ENCODE measurements at regions not wholly inside any gene's neighbourhood (a gene's known extent, or its start where the extent isn't known, plus 50 kb on each side); places are given as distances from the start of the nearest gene placed in this dataset.

GRCh38 chr21:28380241-28380640, 612.4 kb downstream of the LTN1 start:
- H3K27ac ChIP-seq: no peak overlapping the region

DNA sequence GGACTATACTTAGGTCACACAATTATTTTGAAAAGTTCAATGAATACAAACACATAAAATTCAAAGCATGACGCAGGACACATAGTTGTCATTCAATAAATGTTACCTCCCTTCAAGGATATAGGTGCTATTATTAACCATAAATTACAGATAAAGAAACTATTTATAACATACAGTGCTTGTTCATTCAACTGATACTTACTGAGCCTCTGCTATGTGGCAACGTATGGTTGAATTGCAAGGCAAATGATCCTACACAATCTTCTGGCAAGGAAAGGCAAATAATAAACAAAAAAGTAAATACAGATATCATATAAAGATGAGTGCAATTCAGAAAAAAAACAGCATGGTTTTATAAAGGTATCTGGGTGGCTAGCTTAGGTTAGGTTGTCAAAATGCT, 614.7 kb downstream of the LTN1 start:
- Histone ChIP-seq H3K4me3 (no peak overlapping the region), H3K9me3 (ENCODE audit: low read depth) (no peaks in the 10 kb centered on the region), H3F3A (ENCODE audit: insufficient read depth) (no peaks in the 10 kb centered on the region; the same call in 1 of the 2 replicates), H2AFZ (no peak overlapping the region), H3K9ac (no peak overlapping the region), H3K36me3 (ENCODE audit: low read depth) (no peaks in the 10 kb centered on the region), H3K79me2 (ENCODE audit: insufficient read depth) (no peaks in the 10 kb centered on the region), H3K4me1 (ENCODE audit: insufficient read depth) (0 out of 2 replicates have a peak, but pooled peaks cover 8% of the 10 kb centered on the region), H3K27me3 (replicated peaks; ENCODE audit: insufficient read depth) (no peaks in the 10 kb centered on the region), H3K9me2 (ENCODE audit: insufficient read depth) (no peaks in the 10 kb centered on the region; the same call in 1 of the 2 replicates), H3K4me2 (ENCODE audit: unreplicated experiment) (no peak overlapping the region), H4K20me1 (ENCODE audit: insufficient read depth) (no peaks in the 10 kb centered on the region), H3K27ac (no peak overlapping the region)
- TF ChIP-seq EZH2 (IDR thresholded peaks at IDR 0.05; ENCODE audit: insufficient read depth, poor library complexity, severe bottlenecking): no peak
- TF ChIP-seq EZH2phosphoT487 (IDR thresholded peaks at IDR 0.05; ENCODE audit: insufficient read depth, low read depth): no peak
- no peak for DNase-seq
- WGBS, 2 experiments (ENCODE audit: low coverage in 1 of 2, low lambda C conversion rate in 2 of 2, missing lambda C conversion rate in 2 of 2): 96% methylated on average over 2 of the region's 2 CpGs
- in situ Hi-C loops (cut with MboI): no loop called here

More at GRCh38 chr21:28380241-28380640, 612.4 kb downstream of the LTN1 start:
- Histone ChIP-seq H3K27me3 (replicated peaks; ENCODE audit: insufficient read depth) (no peaks in the 10 kb centered on the region), H3K4me2 (ENCODE audit: unreplicated experiment) (no peak overlapping the region), H3K79me2 (ENCODE audit: insufficient read depth) (no peaks in the 10 kb centered on the region), H3K4me1 (ENCODE audit: insufficient read depth) (0 out of 2 replicates have a peak, but pooled peaks cover 8% of the 10 kb centered on the region), H4K20me1 (ENCODE audit: insufficient read depth) (no peaks in the 10 kb centered on the region), H3K9ac (no peak overlapping the region), H3F3A (ENCODE audit: insufficient read depth) (no peaks in the 10 kb centered on the region; the same call in 1 of the 2 replicates), H3K36me3 (ENCODE audit: low read depth) (no peaks in the 10 kb centered on the region), H3K9me3 (ENCODE audit: low read depth) (no peaks in the 10 kb centered on the region), H2AFZ (no peak overlapping the region), H3K4me3 (no peak overlapping the region), H3K9me2 (ENCODE audit: insufficient read depth) (0 out of 2 replicates have a peak, but pooled peaks cover 4% of the 10 kb centered on the region)
- in situ Hi-C loops (cut with MboI): no loop called here
- 92 to 94% methylated on average over 7 of the region's 7 CpGs for WGBS, 2 experiments (ENCODE audit: low coverage in 1 of 2, low lambda C conversion rate in 2 of 2, missing lambda C conversion rate in 2 of 2)
- TF ChIP-seq EZH2 (IDR thresholded peaks at IDR 0.05; ENCODE audit: insufficient read depth, poor library complexity, severe bottlenecking) (no peak), EZH2phosphoT487 (IDR thresholded peaks at IDR 0.05; ENCODE audit: insufficient read depth, low read depth) (no peak)
- DNase-seq: no peak

DNA sequence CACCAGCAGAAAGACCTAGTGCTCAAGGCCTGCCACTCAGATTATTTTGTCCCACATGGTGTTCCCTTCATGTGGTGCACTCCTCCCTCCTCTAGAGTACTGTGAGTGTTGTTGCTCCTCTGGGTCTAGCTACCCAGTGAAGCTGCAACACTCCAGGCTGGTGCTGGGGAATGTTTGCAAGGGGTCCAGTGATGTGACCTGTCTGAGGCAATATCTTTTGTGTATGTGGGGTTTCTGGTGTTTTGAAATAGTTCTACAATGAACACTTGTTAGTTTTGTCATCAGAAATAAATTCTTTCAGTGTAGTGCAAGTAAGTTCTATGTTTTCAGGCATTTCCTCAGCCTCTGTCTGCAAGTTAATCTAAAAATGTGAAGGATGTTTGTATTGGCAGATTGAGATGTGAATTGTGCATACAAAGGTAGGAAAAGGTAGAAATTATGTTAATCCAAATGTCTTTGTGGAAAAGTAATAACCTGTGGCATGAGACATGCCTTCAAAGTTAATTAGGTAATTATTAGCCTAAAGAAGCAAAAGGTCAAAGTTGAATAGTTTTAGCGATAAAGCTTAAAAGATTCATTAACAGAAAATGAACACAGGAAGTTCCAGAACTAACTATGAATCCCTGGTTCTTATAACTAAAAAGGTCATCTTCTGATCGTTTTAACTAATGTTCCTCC, 616.8 kb downstream of the LTN1 start:
- H2AFZ ChIP-seq: no peak overlapping the region
- in situ Hi-C loops (cut with MboI): no loop called here
- no peaks in the 10 kb centered on the region for H4K20me1 ChIP-seq (ENCODE audit: insufficient read depth)
- no peaks in the 10 kb centered on the region; the same call in 1 of the 2 replicates for H3K9me2 ChIP-seq (ENCODE audit: insufficient read depth)
- no peaks in the 10 kb centered on the region for H3K27me3 ChIP-seq (replicated peaks; ENCODE audit: insufficient read depth)
- DNase-seq: peak; percentile 29
- H3K27ac ChIP-seq: no peak overlapping the region
- H3K4me1 ChIP-seq (ENCODE audit: insufficient read depth): 0 out of 2 replicates have a peak, but pooled peaks cover 8% of the 10 kb centered on the region
- no peaks in the 10 kb centered on the region for H3K36me3 ChIP-seq (ENCODE audit: low read depth)
- no peak overlapping the region for H3K9ac ChIP-seq
- H3K79me2 ChIP-seq (ENCODE audit: insufficient read depth): no peaks in the 10 kb centered on the region
- H3K4me3 ChIP-seq: no peak overlapping the region
- WGBS, 2 experiments (ENCODE audit: low coverage in 1 of 2, low lambda C conversion rate in 2 of 2, missing lambda C conversion rate in 2 of 2): 80 to 85% methylated on average over 2 of the region's 2 CpGs
- TF ChIP-seq EZH2 (IDR thresholded peaks at IDR 0.05; ENCODE audit: insufficient read depth, poor library complexity, severe bottlenecking): no peak
- no peaks in the 10 kb centered on the region; the same call in 1 of the 2 replicates for H3F3A ChIP-seq (ENCODE audit: insufficient read depth)
- H3K4me2 ChIP-seq (ENCODE audit: unreplicated experiment): no peak overlapping the region
- H3K9me3 ChIP-seq (ENCODE audit: low read depth): no peaks in the 10 kb centered on the region

GRCh38 chr21:28374881-28375280, 617.8 kb downstream of the LTN1 start:
- in situ Hi-C loops (cut with MboI): no loop called here
- H3K4me2 ChIP-seq (ENCODE audit: unreplicated experiment): no peak overlapping the region

More at GRCh38 chr21:28374881-28375280, 617.8 kb downstream of the LTN1 start:
- Histone ChIP-seq H3K9ac (no peak overlapping the region), H3K9me3 (ENCODE audit: low read depth) (no peaks in the 10 kb centered on the region), H3K27ac (no peak overlapping the region), H3K27me3 (replicated peaks; ENCODE audit: insufficient read depth) (no peaks in the 10 kb centered on the region), H4K20me1 (ENCODE audit: insufficient read depth) (no peaks in the 10 kb centered on the region), H3K4me3 (no peak overlapping the region), H3K4me1 (ENCODE audit: insufficient read depth) (0 out of 2 replicates have a peak, but pooled peaks cover 8% of the 10 kb centered on the region), H2AFZ (no peak overlapping the region), H3K36me3 (ENCODE audit: low read depth) (no peaks in the 10 kb centered on the region), H3K79me2 (ENCODE audit: insufficient read depth) (no peaks in the 10 kb centered on the region), H3F3A (ENCODE audit: insufficient read depth) (no peaks in the 10 kb centered on the region), H3K9me2 (ENCODE audit: insufficient read depth) (no peaks in the 10 kb centered on the region; the same call in 1 of the 2 replicates)
- TF ChIP-seq EZH2 (IDR thresholded peaks at IDR 0.05; ENCODE audit: insufficient read depth, poor library complexity, severe bottlenecking) (no peak), EZH2phosphoT487 (IDR thresholded peaks at IDR 0.05; ENCODE audit: insufficient read depth, low read depth) (no peak)
- DNase-seq: no peak
- 88 to 100% methylated on average over 1 of the region's 1 CpG for WGBS, 2 experiments (ENCODE audit: low coverage in 1 of 2, low lambda C conversion rate in 2 of 2, missing lambda C conversion rate in 2 of 2)

Measured in GM23248 (cell line).